HG03342 (cell line): ENCODE measurements at regions not wholly inside any gene's neighbourhood (a gene's known extent, or its start where the extent isn't known, plus 50 kb on each side); places are given as distances from the start of the nearest gene placed in this dataset.
A peak's percentile ranks its signal among the peaks of the same experiment; 100 is the strongest.
"Not testable (repeated sequence)": the region's sequence is repeated elsewhere in the genome, so short reads cannot be mapped to it uniquely, and the experiment has no call there.

ENCODE experiments used
- ATAC-seq: cut with Tn5 transposase; IDR thresholded peaks from one replicate; pipeline ENCODE4 v1.9.1; 2021; ENCODE audit warnings: mild to moderate bottlenecking, moderate library complexity; ENCODE audit not compliant: unreplicated experiment

DNA sequence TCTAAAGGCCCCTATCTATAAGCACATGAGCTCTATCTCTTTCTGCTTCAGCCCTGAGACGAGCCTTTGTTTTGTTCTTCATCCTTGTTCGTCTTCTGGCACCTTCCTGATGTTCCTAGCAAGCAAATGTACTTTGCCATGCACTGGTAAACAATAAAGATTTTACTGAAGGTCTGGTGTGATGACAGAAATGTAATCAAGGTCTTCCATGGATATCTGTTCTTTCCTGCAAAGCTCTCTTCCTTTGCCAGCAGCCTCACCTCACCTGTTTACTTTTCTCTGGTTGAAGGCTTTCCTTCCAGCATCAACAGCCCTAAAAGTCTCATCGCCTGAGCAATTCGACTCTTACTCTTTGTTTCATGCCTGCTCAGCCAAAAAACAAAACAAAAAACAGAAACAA lies 330.3 kb downstream of the PCNX1 start:
- no peak for ATAC-seq

DNA sequence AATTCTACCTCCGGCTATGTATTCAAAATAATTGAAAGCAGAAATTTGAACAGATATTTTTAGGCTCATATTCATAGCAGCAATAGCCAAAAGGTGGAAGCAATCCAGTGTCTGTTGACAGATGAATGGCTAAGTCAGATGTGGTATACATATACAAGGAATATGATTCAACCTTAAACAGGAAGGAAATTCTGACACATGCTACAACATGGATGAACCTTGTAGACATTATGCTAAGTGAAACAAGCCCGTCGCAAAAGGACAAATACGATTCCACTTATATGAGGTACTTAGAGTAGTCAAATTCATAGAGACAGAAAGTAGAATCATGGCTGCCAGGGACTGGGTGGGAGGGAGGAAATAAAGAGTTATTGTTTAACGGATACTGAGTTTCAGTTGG lies 331.6 kb downstream of the PCNX1 start:
- no peak for ATAC-seq

DNA sequence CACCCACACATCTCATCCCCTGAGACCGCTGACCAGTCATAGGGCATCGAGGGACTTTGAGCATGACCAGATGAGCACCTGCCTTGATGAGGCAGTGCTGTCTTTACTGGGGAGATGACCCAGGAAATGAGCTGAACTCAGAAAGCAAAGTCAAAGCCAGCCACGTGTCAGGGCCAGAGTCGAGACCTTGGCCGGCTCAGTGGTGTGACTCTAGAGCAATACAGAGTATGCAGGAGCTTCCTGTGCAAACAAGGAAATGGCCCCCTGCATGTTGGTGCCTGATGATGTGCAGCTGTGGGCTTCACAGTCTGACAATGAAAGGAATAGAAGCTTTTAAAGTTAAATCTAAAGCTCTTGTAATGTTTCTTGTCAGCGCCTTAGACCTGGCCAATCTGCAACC lies 332.9 kb downstream of the PCNX1 start:
- ATAC-seq = no peak

DNA sequence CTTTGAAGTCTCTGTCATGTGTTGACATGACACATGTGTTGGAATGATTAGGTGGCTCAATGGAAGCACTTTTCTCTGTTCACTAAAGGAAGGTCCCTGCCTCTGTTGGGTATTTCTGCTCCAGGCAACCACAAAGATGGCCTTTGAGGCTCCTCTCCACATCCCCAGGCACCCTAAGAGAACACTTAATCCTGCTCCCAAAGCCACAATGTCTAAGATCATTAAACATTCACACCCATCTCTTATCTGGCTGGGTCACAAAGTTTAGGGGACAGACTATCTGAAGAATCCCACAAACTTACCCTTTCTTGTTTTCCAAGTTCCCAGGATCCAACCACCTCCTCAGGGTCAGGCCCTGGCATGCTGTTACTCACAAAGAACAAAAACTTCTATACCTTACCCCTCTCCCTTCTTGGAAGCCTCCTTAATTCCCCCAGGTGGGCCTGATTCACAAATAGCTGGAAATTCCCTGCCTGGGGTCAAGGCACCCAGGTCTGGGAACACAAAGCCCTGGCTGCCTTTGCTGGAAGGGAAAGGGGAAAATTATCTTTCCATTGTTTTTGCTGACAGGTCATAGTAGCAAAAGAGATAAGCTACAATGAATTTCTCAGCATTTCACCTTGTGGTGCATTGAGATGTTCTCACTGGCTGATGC lies 333.7 kb downstream of the PCNX1 start:
- no peak for ATAC-seq

DNA sequence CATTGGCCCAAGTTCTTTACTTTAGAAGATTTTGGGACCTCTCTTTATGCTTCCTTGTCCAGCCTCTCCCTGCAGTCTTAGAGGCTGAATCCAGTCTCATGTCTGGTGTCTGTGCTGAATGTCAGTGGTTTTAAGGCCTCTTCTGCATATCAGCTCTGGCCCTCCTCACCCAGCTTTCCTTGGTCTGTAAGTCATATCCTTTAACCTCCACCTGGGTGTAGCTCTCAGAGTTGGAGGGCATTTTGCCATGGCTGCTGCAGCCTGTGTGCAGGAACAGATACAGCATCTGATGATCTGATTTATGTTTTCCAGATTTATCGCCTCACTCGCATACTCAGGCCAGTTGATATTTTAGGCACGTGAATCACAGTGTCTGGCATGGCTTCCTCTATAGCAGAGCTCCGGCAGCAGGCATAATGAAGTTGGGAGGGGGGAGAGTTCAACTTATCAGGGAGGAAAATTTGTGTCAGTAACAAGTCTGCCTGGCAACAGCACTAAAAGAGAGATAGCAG lies 335.0 kb downstream of the PCNX1 start:
- no peak for ATAC-seq

DNA sequence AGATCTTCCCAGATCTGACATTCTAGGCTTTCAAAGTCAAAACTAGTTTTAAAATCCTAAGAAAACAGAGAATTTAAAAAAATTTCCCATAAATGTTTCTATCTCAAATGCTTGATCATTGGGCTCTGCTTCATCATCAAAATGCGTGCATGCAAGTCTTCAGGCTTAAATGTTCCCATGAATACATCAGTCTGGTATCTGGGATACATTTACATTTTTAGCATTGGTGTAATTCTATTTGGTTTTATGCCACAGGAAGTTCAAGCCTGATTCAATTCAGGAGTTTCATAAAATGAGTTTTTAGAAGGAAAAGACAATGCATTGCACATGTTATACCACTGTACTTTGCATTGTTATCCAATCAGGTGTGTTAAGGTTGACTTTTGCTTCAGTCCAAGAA lies 336.4 kb downstream of the PCNX1 start:
- no peak for ATAC-seq

DNA sequence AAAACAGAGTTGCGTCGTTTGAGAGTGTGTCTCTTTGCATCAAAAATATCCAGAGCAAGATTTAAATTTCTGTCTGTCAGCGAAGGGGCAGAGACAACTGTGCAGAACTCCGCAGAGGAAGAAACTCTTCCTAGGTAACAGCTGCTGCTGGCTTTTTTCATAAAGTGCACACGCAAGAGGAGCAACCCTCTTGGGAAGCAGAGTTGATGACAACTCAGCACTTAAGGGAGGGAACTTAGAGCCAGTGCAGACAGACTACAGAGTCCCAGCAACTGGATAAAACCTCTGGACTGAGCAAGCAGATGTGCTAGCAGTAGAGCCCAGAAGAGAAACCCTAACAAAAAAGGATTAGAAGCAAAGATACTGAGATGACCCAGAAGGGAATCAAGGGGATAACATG lies 337.1 kb downstream of the PCNX1 start:
- ATAC-seq = no peak

DNA sequence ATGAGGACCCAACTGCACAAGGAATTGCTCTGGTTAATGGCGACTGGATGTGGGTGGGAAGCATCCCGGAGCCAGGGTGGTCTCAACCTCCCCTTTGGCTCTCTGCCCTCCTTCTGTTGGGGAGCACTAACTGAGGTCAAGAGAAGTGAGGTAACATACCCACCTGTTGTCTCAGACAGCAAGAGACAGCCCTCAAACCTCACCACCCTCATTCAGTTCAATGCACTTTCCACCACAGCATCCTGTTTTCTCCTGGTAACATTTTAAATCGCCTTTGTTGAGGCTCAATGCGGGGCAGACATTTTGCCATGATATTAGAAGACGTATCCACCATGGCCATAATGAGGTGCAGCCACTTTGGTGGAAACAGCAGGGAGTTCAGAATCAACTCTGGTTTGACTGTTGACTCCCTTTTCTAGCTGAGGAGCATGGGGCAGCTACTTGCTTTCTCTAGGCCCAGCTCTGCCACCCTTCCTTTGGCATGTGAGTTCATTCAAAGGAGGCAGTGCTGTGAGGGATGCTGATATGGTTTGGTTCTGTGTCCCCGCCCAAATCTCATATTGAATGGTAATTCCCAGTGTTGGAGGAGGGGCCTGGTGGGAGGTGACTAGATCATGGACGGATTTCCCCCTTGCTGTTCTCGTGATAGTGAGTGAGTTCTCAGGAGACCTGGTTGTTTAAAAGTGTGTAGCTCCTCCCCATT lies 338.6 kb downstream of the PCNX1 start:
- no peak for ATAC-seq

DNA sequence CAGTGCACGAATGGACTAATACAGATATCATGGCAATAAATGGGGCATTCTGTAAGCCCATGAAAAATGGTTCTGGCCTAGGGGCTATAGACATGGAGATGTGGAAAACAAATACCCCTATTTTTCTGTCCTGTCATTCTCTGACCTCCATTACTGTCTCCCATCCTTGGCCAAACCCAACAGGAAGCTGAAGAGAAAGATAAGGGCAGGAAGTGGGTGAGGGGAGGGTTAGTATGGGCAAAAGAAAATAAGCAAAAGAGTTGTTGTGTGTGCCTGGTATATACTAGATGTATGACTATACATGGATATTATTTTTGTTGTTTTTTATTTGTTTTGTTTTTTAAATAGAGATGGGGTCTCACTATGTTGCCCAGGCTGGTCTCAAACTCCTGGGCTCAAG lies 339.3 kb downstream of the PCNX1 start:
- no peak for ATAC-seq

DNA sequence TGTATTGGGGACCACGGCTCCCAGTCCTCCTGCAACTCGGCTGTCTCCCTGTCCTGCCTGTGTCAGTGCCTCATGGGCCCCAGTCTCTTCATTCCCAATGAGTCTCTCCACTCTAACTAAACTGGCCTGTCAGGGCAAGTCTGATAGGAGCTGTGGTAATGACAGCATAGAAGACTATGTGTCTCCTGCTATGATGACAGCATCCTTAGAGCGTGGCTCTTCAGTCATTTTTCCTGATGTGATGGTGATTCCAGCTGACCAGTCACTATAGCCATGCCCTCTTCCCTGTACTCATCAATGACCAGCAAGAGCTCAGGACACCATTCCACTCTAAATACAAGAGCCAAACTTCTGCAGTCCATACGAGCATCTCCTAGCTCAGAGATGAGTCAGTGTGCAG lies 339.8 kb downstream of the PCNX1 start:
- ATAC-seq = no peak

DNA sequence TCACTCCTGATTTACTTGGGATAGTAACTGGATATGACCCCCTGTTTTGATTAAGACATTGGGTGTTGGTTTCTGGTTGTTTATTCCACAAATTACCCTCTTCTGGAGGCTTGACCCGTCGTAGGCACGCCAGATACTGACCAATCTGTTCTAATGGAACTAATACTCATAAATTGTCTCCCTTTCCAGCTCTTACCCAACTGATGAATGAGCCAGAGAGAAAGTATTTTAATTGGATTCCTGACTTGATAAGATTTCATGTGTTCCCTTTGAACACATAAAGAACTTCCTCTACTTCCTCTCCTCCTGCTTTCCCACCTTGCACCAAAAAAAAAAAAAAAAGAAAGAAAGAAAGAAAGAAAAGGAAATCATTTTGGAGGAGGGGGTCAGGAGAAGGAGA lies 340.9 kb downstream of the PCNX1 start:
- no peak for ATAC-seq

DNA sequence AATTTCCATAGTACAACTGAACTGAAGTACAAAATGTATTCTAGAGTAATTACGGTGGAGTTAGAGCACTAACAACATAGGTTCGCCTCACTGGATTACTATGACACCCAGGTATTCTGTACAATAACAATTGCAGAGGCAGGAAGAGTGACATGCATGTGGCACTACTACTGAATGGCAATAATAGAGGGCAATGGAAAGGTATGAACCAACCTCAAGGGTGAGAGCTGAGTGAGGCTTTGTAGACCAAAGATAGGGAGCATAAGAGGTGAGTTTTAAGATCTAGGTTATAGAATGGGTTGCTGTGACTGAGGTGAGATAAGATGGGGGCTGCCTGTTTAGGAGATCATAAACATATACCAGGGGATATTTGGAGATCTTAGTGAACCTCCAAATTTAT lies 343.1 kb downstream of the PCNX1 start:
- no peak for ATAC-seq

DNA sequence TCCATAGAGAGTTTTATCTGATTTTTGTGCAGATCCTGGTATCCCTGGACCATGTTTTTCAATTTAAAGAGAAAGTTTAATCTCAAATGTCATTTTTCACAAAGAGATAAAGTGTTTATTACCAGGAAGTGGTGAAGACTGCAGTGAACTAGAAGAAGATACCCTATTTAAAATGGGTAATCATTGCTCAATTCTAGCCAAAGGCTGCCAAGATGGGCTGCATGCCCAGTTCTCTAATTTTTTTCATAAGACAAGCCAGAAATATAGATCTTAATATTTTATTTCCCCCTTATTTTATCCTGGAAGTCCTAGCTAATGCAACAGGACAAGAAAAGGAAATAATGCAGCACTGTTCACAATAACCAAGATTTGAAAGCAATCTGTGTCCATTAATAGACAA lies 343.5 kb downstream of the PCNX1 start:
- no peak for ATAC-seq

DNA sequence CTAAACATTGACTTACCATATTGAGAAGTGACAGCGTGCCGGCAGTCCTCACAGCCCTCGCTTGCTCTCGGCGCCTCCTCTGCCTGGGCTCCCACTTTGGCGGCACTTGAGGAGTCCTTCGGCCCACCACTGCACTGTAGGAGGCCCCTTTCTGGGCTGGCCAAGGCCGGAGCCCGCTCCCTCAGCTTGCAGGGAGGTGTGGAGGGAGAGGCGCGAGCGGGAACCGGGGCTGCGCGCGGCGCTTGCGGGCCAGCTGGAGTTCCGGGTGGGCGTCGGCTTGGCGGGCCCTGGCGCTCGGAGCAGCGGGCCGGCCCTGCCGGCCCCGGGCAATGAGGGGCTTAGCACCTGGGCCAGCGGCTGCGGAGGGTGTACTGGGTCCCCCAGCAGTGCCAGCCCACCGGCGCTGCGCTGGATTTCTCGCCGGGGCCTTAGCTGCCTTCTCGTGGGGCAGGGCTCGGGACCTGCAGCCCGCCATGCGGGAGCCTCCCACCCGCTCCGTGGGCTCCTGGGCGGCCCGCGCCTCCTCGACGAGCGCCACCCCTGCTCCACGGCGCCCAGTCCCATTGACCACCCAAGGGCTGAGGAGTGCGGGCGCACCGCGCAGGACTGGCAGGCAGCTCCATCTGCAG lies 346.9 kb downstream of the PCNX1 start:
- ATAC-seq = not testable (repeated sequence)

DNA sequence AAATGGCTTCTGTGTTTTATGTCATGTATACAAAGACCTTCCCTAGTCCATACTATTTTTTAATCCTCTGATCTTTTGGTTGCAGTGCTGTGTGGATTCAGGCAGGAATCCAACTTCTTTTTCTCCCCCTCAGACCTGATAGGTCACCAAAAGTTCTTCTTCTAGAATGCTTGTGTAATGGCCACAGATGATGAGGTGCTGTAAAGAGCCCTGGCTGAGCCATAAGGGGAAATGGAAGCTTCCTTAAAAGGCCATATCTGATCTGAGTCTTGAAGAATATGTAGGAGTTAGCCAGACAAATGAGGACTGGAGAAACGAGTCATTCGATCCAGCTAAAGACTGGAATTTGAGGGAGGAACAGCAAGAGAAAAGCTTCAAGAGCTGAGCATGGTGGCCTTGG lies 353.9 kb downstream of the PCNX1 start:
- no peak for ATAC-seq

DNA sequence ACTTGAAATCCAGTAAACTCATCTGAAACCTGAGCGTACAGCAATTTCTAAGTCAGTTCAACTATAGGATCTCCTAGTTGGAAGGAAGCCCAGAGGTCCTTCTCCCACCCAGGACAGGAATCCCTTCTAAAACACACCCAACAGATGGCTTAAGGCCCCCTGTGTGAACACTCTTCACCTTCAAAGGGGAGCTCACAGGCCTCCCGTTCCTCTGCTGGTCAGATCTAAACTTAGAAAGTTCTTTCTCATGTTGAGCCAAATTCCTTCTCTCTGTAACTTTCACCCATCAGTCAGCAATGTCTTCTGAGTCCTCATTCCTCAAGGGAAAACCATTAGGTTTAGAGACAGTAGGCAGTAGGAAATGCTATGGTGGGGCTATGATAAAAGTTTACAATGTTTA lies 355.2 kb downstream of the PCNX1 start:
- no peak for ATAC-seq

DNA sequence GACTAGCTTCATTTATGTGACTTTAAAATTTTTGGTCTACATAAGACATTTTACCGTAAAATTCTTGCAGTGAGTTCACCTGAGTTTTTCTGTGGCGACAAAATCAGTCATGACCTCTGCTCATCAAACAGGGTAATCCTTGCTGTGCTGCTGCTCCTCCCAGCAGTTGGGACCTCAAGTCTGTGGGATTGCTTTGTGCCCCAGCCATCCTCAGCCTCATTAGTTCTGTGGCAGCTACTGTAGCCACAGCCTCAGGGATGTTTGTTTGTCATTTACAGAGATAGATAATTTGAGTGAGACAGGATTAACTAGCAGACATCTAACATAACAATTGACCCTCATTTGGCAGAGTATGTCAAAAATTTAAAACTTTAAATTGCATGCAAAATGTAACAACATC lies 357.0 kb downstream of the PCNX1 start:
- ATAC-seq = no peak

DNA sequence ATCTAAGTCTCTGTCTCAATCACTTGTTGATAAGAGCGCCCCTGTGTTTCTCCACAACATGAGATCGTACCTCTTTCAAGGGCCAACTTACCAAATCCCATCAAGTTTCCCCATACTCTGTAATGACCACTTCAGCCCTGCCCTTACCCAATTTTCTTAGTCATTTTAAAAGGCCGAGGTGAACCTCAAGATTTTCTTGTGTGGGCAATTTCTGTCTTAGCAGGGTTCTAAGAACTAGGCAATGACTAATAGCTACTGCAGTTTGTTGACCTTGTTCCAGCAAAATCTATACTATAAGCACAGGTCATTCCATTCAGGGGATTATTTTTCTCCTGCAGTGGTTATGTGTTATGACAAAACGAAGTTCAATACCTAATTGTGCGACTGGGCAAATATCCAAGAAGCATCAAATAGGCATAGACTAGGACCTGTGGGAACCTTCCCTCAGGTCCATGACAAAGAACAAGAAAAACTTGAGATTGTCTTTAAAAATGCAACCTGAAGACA lies 359.8 kb downstream of the PCNX1 start:
- peak; percentile 58 for ATAC-seq

DNA sequence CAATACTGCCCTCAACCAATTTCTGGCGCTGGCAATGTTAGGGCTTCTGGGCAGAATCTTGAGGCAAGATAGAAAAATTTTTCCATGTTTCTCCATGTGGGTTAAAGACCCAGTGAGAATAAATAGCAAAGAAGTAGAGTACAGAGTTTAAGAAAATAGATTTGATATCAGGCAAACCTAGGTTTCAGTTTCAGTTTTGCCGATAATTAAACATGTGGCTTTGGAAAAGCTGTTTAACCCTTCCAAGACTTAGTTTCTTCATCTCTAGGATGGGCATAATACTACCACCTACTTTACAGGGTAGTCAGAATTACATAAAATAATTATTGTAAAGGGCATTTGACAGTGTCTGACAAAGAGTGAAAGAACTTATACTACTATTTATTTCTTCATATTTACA lies 360.4 kb downstream of the PCNX1 start:
- ATAC-seq = no peak

DNA sequence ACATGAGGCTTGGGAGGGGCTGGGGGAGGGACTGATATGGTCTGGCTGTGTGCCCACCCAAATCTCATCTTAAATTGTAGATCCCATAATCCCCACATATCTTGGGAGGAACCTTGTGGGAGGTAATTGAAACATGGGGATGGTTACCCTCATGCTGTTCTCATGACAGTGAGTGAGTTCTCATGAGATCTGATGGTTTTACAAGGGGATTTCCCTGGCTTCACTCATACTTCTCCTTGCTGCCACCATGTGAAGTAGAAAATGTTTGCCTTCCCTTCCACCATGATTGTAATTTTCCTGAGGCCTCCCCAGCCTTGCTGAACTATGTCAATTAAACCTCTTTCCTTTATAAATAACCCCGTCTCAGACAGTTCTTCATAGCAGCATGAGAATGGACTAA lies 362.9 kb downstream of the PCNX1 start:
- ATAC-seq = no peak

DNA sequence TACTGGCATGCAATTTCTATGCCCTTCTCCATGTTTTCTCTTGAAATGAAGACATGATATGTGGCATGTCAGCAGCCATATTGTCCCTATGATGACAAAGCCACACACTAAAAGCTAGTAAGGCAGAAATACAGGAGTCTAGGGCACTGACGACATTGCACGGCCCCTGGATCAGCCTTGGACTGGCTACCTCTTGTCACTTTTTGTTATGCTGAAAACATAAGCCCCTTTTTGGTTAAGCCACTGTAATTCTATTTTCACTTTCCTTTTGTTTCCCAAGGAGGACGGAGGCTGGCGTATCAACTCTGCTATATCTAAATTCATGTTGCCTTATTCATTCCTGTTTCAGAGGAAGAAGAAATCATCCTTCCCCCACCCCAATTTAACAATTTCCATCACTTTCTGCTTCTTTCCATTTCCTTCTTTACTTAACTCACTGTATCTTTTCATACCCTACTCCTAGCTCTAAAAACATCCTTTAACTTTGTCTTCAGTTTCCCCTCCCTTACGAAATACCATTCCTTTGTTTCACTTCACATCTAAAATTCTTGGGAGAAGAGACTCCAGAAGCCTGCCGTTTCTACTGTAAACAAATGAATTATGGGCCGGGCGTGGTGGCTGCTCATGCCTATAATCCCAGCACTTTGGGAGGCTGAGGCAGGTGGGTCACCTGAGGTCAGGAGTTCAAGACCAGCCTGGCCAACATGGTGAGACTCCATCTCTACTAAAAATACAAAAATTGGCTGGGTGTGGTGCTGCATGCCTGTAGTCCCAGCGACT lies 364.1 kb downstream of the PCNX1 start:
- ATAC-seq = no peak
